PC-9 (cell line): ENCODE measurements at regions not wholly inside any gene's neighbourhood (a gene's known extent, or its start where the extent isn't known, plus 50 kb on each side); places are given as distances from the start of the nearest gene placed in this dataset.

ENCODE experiments used
- BruUV-seq: library from RNA; stranded (reverse); fragments of 400-500 nt; replicated peaks from 2 replicates; lab custom pipeline; 2021; lab: Mats Ljungman, UMichigan
- CTCF ChIA-PET: fragments of 300-600 bp; sonication (Branson Sonifier 250); formaldehyde crosslinking; loops from one replicate; lab custom pipeline; 2022; ENCODE audit warnings: antibody characterized with exemption; lab: Charles Lee
- POLR2A ChIA-PET: fragments of 300-600 bp; sonication (Branson Sonifier 250); formaldehyde crosslinking; loops from one replicate; lab custom pipeline; 2022; ENCODE audit warnings: antibody characterized with exemption; ENCODE audit not compliant: unreplicated experiment; lab: Charles Lee
- DNase-seq, 2 experiments: peaks; one replicate each; pipeline versions ENCODE4 v3.0.0 to v3.0.0-alpha.2; 2015 to 2022; ENCODE audit warnings: mixed read lengths in 1 of 2
- H2AFZ ChIP-seq: fragments of 200-600 bp; sonication (generic); 2 replicates; pipeline ENCODE4 v1.8.1; 2017; ENCODE audit warnings: antibody characterized with exemption
- H3F3A ChIP-seq: fragments of 200-600 bp; sonication (generic); 2 replicates; pipeline ENCODE4 v1.8.1; 2017; ENCODE audit warnings: antibody characterized with exemption, mild to moderate bottlenecking, low read depth; ENCODE audit not compliant: insufficient read depth
- H3K27ac ChIP-seq: fragments of 200-600 bp; sonication (generic); 2 replicates; pipeline ENCODE4 v1.6.1; 2016; ENCODE audit warnings: mixed run types
- H3K27me3 ChIP-seq: fragments of 200-600 bp; sonication (generic); 2 replicates; pipeline ENCODE4 v1.6.1; 2016; ENCODE audit warnings: low read depth, mixed run types; ENCODE audit not compliant: insufficient read depth
- H3K36me3 ChIP-seq: fragments of 200-600 bp; sonication (generic); 2 replicates; pipeline ENCODE4 v1.6.1; 2016; ENCODE audit warnings: low read depth, mixed run types
- H3K4me1 ChIP-seq: fragments of 200-600 bp; sonication (generic); replicated peaks from 2 replicates; pipeline ENCODE4 v1.6.1; 2016; ENCODE audit warnings: mixed run types; ENCODE audit not compliant: insufficient read depth
- H3K4me2 ChIP-seq: fragments of 200-600 bp; sonication (generic); 2 replicates; pipeline ENCODE4 v1.6.1; 2017; ENCODE audit warnings: mixed run types
- H3K4me3 ChIP-seq: fragments of 200-600 bp; sonication (generic); 2 replicates; pipeline ENCODE4 v1.6.1; 2016; ENCODE audit warnings: mixed run types
- H3K79me2 ChIP-seq: fragments of 200-600 bp; sonication (generic); 2 replicates; pipeline ENCODE4 v1.6.1; 2017; ENCODE audit warnings: low read depth, mixed run types
- H3K9me2 ChIP-seq: fragments of 200-600 bp; sonication (generic); 2 replicates; pipeline ENCODE4 v1.8.1; 2017; ENCODE audit warnings: mild to moderate bottlenecking; ENCODE audit not compliant: insufficient read depth
- H3K9me3 ChIP-seq: fragments of 200-600 bp; sonication (generic); 2 replicates; pipeline ENCODE4 v1.8.1; 2016; ENCODE audit warnings: low read depth; ENCODE audit not compliant: insufficient read depth
- H4K20me1 ChIP-seq: fragments of 200-600 bp; sonication (generic); 2 replicates; pipeline ENCODE4 v1.8.1; 2017; ENCODE audit not compliant: insufficient read depth
- CTCF ChIP-seq: fragments of 200-600 bp; sonication (generic); conservative IDR thresholded peaks from 2 replicates; pipeline ENCODE4 v1.6.1; 2017; ENCODE audit warnings: mixed run types, antibody characterized with exemption, mild to moderate bottlenecking, moderate library complexity
- EZH2 ChIP-seq: fragments of 200-600 bp; sonication (generic); IDR thresholded peaks from 2 replicates; pipeline ENCODE4 v1.8.0; 2017; ENCODE audit warnings: antibody characterized with exemption, low read depth
- intact Hi-C: fragments of 100-400 bp; cut with micrococcal nuclease; formaldehyde crosslinking; loops from one replicate; pipeline ENCODE4 v1.10.0; 2022; ENCODE audit not compliant: unreplicated experiment

DNA sequence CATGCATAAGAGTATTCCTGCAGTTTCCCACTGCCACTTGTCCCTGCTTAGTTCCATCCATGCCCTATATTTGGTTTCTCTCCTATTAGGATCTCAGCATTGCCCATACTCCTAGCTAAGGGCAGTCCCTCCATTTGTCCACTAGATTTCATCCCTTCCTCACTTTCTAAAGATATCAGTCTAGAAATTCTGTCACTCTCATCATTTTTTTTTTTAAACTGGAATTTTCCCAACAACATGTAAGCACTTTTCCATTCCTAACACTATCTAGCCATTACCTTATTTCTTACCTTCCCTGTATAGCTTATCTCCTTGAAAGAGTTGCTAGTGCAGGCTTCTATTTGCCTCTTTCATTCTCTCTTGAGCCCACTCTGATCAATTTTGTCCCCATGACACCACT is 312.2 kb downstream of the BTBD3 start:
- H3K4me3 ChIP-seq, result no peak overlapping the region
- DNase-seq, result no peak
- no peaks in the 10 kb centered on the region for H3K36me3 ChIP-seq
- H3K9me3 ChIP-seq, result no peaks in the 10 kb centered on the region
- intact Hi-C loops, result no loop called here
- BruUV-seq, result no TSS peak
- CTCF ChIA-PET, result no interaction called here
- no peaks in the 10 kb centered on the region for H4K20me1 ChIP-seq
- no peaks in the 10 kb centered on the region for H3K79me2 ChIP-seq
- no peak overlapping the region for H2AFZ ChIP-seq
- no peaks in the 10 kb centered on the region for H3K4me1 ChIP-seq
- no peak overlapping the region for H3K4me2 ChIP-seq
- TF ChIP-seq EZH2 (no peak), CTCF (no peak)
- H3F3A ChIP-seq, result no peaks in the 10 kb centered on the region
- no peak overlapping the region for H3K27ac ChIP-seq
- H3K27me3 ChIP-seq, result no peaks in the 10 kb centered on the region
- no peaks in the 10 kb centered on the region for H3K9me2 ChIP-seq
- POLR2A ChIA-PET, result no interaction called here

DNA sequence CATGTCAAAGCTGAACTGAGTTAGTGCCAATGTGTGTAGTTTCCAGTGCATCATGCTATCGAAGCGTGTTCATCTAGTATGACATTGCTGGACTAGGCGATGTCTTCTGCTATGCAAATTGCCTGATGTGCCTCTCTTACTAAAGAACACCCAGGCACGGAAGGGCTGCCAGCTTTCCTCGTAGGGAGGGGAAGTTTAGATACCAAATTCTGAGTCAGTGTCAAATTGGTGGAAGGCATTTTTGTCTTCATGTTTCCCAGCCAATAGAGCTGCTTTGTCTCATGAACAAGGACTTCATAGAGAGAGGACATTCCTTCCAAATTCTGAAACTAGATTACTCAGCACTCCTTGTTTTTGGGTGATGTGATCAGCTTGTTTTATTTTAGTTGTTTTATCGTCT is 320.1 kb downstream of the BTBD3 start:
- intact Hi-C loops, result no loop called here
- no peak overlapping the region for H3K27ac ChIP-seq
- ChIA-PET CTCF (no interaction called here), POLR2A (no interaction called here)
- no peaks in the 10 kb centered on the region for H3K9me3 ChIP-seq
- H3K4me1 ChIP-seq, result no peaks in the 10 kb centered on the region
- no peak overlapping the region for H3K4me2 ChIP-seq
- H4K20me1 ChIP-seq, result no peaks in the 10 kb centered on the region
- no TSS peak for BruUV-seq
- no peaks in the 10 kb centered on the region for H3K9me2 ChIP-seq
- no peaks in the 10 kb centered on the region for H3F3A ChIP-seq
- H3K36me3 ChIP-seq, result no peaks in the 10 kb centered on the region
- no peaks in the 10 kb centered on the region for H3K79me2 ChIP-seq
- no peaks in the 10 kb centered on the region for H3K27me3 ChIP-seq
- TF ChIP-seq EZH2, result no peak
- TF ChIP-seq CTCF, result no peak
- no peak overlapping the region for H3K4me3 ChIP-seq
- no peak for DNase-seq
- H2AFZ ChIP-seq, result no peak overlapping the region

- Histone ChIP-seq H3K9me2 (no peaks in the 10 kb centered on the region), H2AFZ (no peak overlapping the region), H3K9me3 (no peaks in the 10 kb centered on the region), H3K79me2 (no peaks in the 10 kb centered on the region), H3K4me2 (no peak overlapping the region), H4K20me1 (no peaks in the 10 kb centered on the region), H3K27ac (no peak overlapping the region), H3F3A (no peaks in the 10 kb centered on the region), H3K4me3 (no peak overlapping the region), H3K4me1 (no peaks in the 10 kb centered on the region), H3K27me3 (no peaks in the 10 kb centered on the region), H3K36me3 (no peaks in the 10 kb centered on the region)
- POLR2A ChIA-PET, result no interaction called here
- no TSS peak for BruUV-seq
- intact Hi-C loops, result no loop called here
- DNase-seq, result no peak
- TF ChIP-seq CTCF, result no peak
- TF ChIP-seq EZH2, result no peak
- CTCF ChIA-PET, result no interaction called here
Observed at GRCh38 chr20:12241065-12241464, 323.4 kb downstream of the BTBD3 start.
